Activated CD8-positive, alpha-beta memory T cell treated with anti-CD3 and anti-CD28 coated beads, Interleukin-2, amount 10 ng/mL, durations not matched to agents 7 days and 5 days (primary cell): ENCODE measurements at regions not wholly inside any gene's neighbourhood (a gene's known extent, or its start where the extent isn't known, plus 50 kb on each side); places are given as distances from the start of the nearest gene placed in this dataset.
A peak's percentile ranks its signal among the peaks of the same experiment; 100 is the strongest.
"Not testable (repeated sequence)": the region's sequence is repeated elsewhere in the genome, so short reads cannot be mapped to it uniquely, and the experiment has no call there.

ENCODE experiments used
- ATAC-seq: fragments of 150-1000 bp; cut with Tn5 transposase; one replicate; pipeline ENCODE4 v1.10.0; 2021; ENCODE audit warnings: moderate library complexity
- CTCF ChIA-PET: fragments of 350-600 bp; sonication (Branson Sonifier 250); formaldehyde crosslinking; loops from one replicate; lab custom pipeline; 2021; ENCODE audit warnings: antibody characterized with exemption; lab: Charles Lee
- DNase-seq: peaks from one replicate; pipeline ENCODE4 v3.0.0-alpha.2; 2020
- H3K27ac Mint-ChIP-seq: one replicate; pipeline ENCODE4 v1.8.0; 2021; ENCODE audit warnings: mild to moderate bottlenecking, mixed read lengths
- H3K27me3 Mint-ChIP-seq: one replicate; pipeline ENCODE4 v1.8.0; 2021; ENCODE audit warnings: mixed read lengths
- H3K36me3 Mint-ChIP-seq: one replicate; pipeline ENCODE4 v1.8.0; 2021; ENCODE audit warnings: mild to moderate bottlenecking, mixed read lengths
- H3K4me1 Mint-ChIP-seq: one replicate; pipeline ENCODE4 v1.8.0; 2021; ENCODE audit warnings: mixed read lengths
- H3K4me3 Mint-ChIP-seq: one replicate; pipeline ENCODE4 v1.8.0; 2021; ENCODE audit warnings: mild to moderate bottlenecking, moderate library complexity, mixed read lengths
- H3K9me3 Mint-ChIP-seq: one replicate; pipeline ENCODE4 v1.8.0; 2022; ENCODE audit warnings: low read depth, mixed read lengths

GRCh38 chr10:133015816-133016462 lies 71.8 kb upstream of the ADGRA1 start:
- Mint-ChIP-seq H3K4me1 (no peaks in the 10 kb centered on the region), H3K27ac (no peak overlapping the region), H3K27me3 (no peaks in the 10 kb centered on the region), H3K9me3 (no peaks in the 10 kb centered on the region), H3K36me3 (no peaks in the 10 kb centered on the region), H3K4me3 (no peak overlapping the region)
- CTCF ChIA-PET = no interaction called here
- ATAC-seq = no peak
- DNase-seq = no peak

- CTCF ChIA-PET = no interaction called here
- ATAC-seq = no peak
- no peaks in the 10 kb centered on the region for H3K9me3 Mint-ChIP-seq
- DNase-seq = no peak
- no peak overlapping the region for H3K4me3 Mint-ChIP-seq
- H3K27ac Mint-ChIP-seq = no peak overlapping the region
- H3K36me3 Mint-ChIP-seq = no peaks in the 10 kb centered on the region
- no peaks in the 10 kb centered on the region for H3K4me1 Mint-ChIP-seq
- no peaks in the 10 kb centered on the region for H3K27me3 Mint-ChIP-seq
These were observed 72.4 kb upstream of the ADGRA1 start for GRCh38 chr10:133015321-133015720.

- CTCF ChIA-PET = no interaction called here
These were observed 72.2 kb upstream of the CFAP46 start for GRCh38 chr10:133014416-133015210.

GRCh38 chr10:133013463-133013862 lies 71.1 kb upstream of the CFAP46 start:
- DNase-seq (no peak), ATAC-seq (no peak)
- Mint-ChIP-seq H3K9me3 (no peaks in the 10 kb centered on the region), H3K4me3 (no peak overlapping the region), H3K27me3 (no peaks in the 10 kb centered on the region), H3K36me3 (no peaks in the 10 kb centered on the region), H3K27ac (no peak overlapping the region), H3K4me1 (no peaks in the 10 kb centered on the region)
- CTCF ChIA-PET = no interaction called here

More at GRCh38 chr10:133014416-133015210, 72.2 kb upstream of the CFAP46 start:
- Mint-ChIP-seq H3K27ac (no peak overlapping the region), H3K4me1 (no peaks in the 10 kb centered on the region), H3K36me3 (no peaks in the 10 kb centered on the region), H3K4me3 (no peak overlapping the region), H3K9me3 (no peaks in the 10 kb centered on the region), H3K27me3 (no peaks in the 10 kb centered on the region)
- ATAC-seq (no peak), DNase-seq (no peak)

GRCh38 chr10:133012573-133013359 lies 70.4 kb upstream of the CFAP46 start:
- ATAC-seq (no peak), DNase-seq (no peak)
- Mint-ChIP-seq H3K36me3 (no peaks in the 10 kb centered on the region), H3K9me3 (no peaks in the 10 kb centered on the region), H3K4me3 (no peak overlapping the region), H3K27ac (no peak overlapping the region), H3K4me1 (no peaks in the 10 kb centered on the region), H3K27me3 (no peaks in the 10 kb centered on the region)
- CTCF ChIA-PET = no interaction called here

GRCh38 chr10:133011882-133012281 lies 69.5 kb upstream of the CFAP46 start:
- Mint-ChIP-seq H3K36me3 (no peaks in the 10 kb centered on the region), H3K9me3 (no peaks in the 10 kb centered on the region), H3K27ac (no peak overlapping the region), H3K4me3 (no peak overlapping the region), H3K27me3 (no peaks in the 10 kb centered on the region), H3K4me1 (no peaks in the 10 kb centered on the region)
- no peak for ATAC-seq
- CTCF ChIA-PET = no interaction called here
- DNase-seq = no peak

GRCh38 chr10:133011393-133011792 lies 69.0 kb upstream of the CFAP46 start:
- H3K27ac Mint-ChIP-seq, H3K27me3 Mint-ChIP-seq, H3K4me1 Mint-ChIP-seq, H3K36me3 Mint-ChIP-seq, DNase-seq, CTCF ChIA-PET, H3K9me3 Mint-ChIP-seq, ATAC-seq, H3K4me3 Mint-ChIP-seq: not testable (repeated sequence)

- CTCF ChIA-PET, H3K4me1 Mint-ChIP-seq, H3K9me3 Mint-ChIP-seq, H3K4me3 Mint-ChIP-seq, H3K27me3 Mint-ChIP-seq, H3K27ac Mint-ChIP-seq, H3K36me3 Mint-ChIP-seq, DNase-seq, ATAC-seq: not testable (repeated sequence)
These were observed 68.4 kb upstream of the CFAP46 start for GRCh38 chr10:133010843-133011179.

GRCh38 chr10:133010095-133010842 lies 67.9 kb upstream of the CFAP46 start:
- H3K4me1 Mint-ChIP-seq = no peaks in the 10 kb centered on the region
- H3K27me3 Mint-ChIP-seq = no peaks in the 10 kb centered on the region
- H3K36me3 Mint-ChIP-seq = no peaks in the 10 kb centered on the region
- H3K4me3 Mint-ChIP-seq = no peak overlapping the region
- no peak overlapping the region for H3K27ac Mint-ChIP-seq
- ATAC-seq (no peak), DNase-seq (no peak)
- H3K9me3 Mint-ChIP-seq = no peaks in the 10 kb centered on the region
- CTCF ChIA-PET = no interaction called here

GRCh38 chr10:133009218-133009950 lies 67.0 kb upstream of the CFAP46 start:
- Mint-ChIP-seq H3K36me3 (no peaks in the 10 kb centered on the region), H3K4me1 (no peaks in the 10 kb centered on the region), H3K27me3 (no peaks in the 10 kb centered on the region), H3K9me3 (no peaks in the 10 kb centered on the region), H3K27ac (no peak overlapping the region), H3K4me3 (no peak overlapping the region)
- DNase-seq (no peak), ATAC-seq (peak; percentile 49)
- CTCF ChIA-PET = no interaction called here

- ATAC-seq = no peak
- H3K4me1 Mint-ChIP-seq = no peaks in the 10 kb centered on the region
These were observed 66.4 kb upstream of the CFAP46 start for GRCh38 chr10:133008736-133009135.

GRCh38 chr10:133008196-133008595 lies 65.8 kb upstream of the CFAP46 start:
- H3K36me3 Mint-ChIP-seq = no peaks in the 10 kb centered on the region
- H3K4me3 Mint-ChIP-seq = no peak overlapping the region
- DNase-seq (no peak), ATAC-seq (no peak)
- no peaks in the 10 kb centered on the region for H3K9me3 Mint-ChIP-seq
- no peak overlapping the region for H3K27ac Mint-ChIP-seq
- H3K4me1 Mint-ChIP-seq = no peaks in the 10 kb centered on the region
- H3K27me3 Mint-ChIP-seq = no peaks in the 10 kb centered on the region
- CTCF ChIA-PET = no interaction called here

More at GRCh38 chr10:133008736-133009135, 66.4 kb upstream of the CFAP46 start:
- CTCF ChIA-PET = no interaction called here
- no peak for DNase-seq
- Mint-ChIP-seq H3K36me3 (no peaks in the 10 kb centered on the region), H3K9me3 (no peaks in the 10 kb centered on the region), H3K4me3 (no peak overlapping the region), H3K27ac (no peak overlapping the region), H3K27me3 (no peaks in the 10 kb centered on the region)
